OCI-LY3 (cell line): ENCODE measurements at regions not wholly inside any gene's neighbourhood (a gene's known extent, or its start where the extent isn't known, plus 50 kb on each side); places are given as distances from the start of the nearest gene placed in this dataset.

Experiments
- EZH2phosphoT487 ChIP-seq: fragments of 200-600 bp; shearing (Covaris generic); IDR thresholded peaks from 2 replicates; pipeline ENCODE4 v1.6.1; 2018; ENCODE audit warnings: antibody characterized with exemption, mixed run types, low read depth
- TF ChIP-seq, protein P1 (sequence below): fragments of 200-600, 300-600 bp; sonication (generic); IDR thresholded peaks from 2 replicates; pipeline ENCODE4 v1.5.1; 2014; ENCODE audit warnings: antibody characterized with exemption, low read length, low read depth

DNA sequence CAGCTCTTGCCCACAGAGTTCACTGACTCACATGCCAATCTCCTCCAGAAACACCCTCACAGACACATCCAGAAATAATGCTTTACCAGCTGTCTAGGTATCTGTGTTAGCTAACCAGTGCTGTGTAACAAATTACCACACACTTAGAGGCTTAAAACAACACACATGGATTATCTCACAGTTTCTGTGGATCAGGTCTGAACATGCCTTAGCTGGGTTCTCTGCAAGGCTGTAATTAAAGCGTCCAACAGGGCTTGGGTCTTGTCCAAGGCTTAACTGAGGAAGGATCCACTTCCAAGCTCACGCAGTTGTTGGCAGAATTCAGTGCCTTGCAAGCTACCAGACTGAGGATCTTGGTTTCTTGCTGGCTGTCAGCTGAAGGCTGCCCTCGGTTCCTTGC is 92.5 kb upstream of the RGS4 start:
- TF ChIP-seq, protein P1, sequence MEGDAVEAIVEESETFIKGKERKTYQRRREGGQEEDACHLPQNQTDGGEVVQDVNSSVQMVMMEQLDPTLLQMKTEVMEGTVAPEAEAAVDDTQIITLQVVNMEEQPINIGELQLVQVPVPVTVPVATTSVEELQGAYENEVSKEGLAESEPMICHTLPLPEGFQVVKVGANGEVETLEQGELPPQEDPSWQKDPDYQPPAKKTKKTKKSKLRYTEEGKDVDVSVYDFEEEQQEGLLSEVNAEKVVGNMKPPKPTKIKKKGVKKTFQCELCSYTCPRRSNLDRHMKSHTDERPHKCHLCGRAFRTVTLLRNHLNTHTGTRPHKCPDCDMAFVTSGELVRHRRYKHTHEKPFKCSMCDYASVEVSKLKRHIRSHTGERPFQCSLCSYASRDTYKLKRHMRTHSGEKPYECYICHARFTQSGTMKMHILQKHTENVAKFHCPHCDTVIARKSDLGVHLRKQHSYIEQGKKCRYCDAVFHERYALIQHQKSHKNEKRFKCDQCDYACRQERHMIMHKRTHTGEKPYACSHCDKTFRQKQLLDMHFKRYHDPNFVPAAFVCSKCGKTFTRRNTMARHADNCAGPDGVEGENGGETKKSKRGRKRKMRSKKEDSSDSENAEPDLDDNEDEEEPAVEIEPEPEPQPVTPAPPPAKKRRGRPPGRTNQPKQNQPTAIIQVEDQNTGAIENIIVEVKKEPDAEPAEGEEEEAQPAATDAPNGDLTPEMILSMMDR, result no peak
- TF ChIP-seq EZH2phosphoT487, result no peak
